ENCODE measurements at regions not wholly inside any gene's neighbourhood (a gene's known extent, or its start where the extent isn't known, plus 50 kb on each side); places are given as distances from the start of the nearest gene placed in this dataset.

DNA sequence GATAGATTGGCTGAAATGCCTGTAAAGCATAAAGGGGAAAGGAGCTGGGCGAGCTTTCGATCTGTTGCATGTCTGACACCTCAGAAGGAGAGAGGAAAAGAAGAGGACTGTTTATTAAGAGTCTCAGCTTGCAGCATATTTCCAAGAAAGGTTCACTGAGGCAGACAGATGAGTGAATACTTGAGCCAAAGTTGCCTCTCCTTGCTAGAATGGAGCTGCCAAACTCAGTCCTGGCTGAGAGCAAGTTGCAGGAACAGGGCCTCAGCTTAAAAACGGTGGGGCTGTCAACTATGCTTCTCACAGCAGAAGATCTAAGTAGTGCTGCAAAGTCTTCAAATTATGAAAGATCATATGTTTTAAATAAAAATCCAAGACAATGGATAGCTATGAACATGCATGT is 707.5 kb downstream of the PCDH7 start:
- H3K27ac Mint-ChIP-seq: peak overlapping the region in 2 of 3 experiments; percentile 1 to 38
- no peak overlapping the region for H3K4me3 Mint-ChIP-seq
- H3K36me3 Mint-ChIP-seq (ENCODE audit: low read depth): no peaks in the 10 kb centered on the region
- TF ChIP-seq, protein P1, sequence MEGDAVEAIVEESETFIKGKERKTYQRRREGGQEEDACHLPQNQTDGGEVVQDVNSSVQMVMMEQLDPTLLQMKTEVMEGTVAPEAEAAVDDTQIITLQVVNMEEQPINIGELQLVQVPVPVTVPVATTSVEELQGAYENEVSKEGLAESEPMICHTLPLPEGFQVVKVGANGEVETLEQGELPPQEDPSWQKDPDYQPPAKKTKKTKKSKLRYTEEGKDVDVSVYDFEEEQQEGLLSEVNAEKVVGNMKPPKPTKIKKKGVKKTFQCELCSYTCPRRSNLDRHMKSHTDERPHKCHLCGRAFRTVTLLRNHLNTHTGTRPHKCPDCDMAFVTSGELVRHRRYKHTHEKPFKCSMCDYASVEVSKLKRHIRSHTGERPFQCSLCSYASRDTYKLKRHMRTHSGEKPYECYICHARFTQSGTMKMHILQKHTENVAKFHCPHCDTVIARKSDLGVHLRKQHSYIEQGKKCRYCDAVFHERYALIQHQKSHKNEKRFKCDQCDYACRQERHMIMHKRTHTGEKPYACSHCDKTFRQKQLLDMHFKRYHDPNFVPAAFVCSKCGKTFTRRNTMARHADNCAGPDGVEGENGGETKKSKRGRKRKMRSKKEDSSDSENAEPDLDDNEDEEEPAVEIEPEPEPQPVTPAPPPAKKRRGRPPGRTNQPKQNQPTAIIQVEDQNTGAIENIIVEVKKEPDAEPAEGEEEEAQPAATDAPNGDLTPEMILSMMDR (IDR thresholded peaks at IDR 0.05; ENCODE audit: unreplicated experiment in 3 of 3): no peak
- no peaks in the 10 kb centered on the region for H3K9me3 Mint-ChIP-seq
- H3K27me3 Mint-ChIP-seq (ENCODE audit: low read depth): no peaks in the 10 kb centered on the region
- H3K4me1 Mint-ChIP-seq: peaks cover 24% of the 10 kb centered on the region

DNA sequence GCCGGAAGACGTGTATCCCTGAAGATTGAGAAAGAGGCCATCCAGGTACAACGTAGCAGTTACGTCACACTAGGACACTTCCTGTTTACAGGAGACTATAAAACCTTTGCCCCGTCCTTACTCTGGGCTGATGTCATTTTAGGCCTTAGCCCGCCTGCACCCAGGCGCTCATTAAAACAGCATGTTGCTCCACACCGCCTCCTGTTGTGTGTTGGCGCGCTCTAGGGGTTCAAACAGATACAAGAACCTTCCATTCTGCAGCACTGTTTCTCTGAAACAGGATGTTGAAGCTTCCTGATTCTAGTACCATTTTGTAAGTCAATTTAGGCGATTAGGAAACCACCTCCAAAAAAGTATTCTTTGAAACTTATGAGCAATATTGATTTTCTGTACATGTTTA is 722.1 kb downstream of the PCDH7 start:
- TF ChIP-seq, protein P1 (IDR thresholded peaks at IDR 0.05; ENCODE audit: unreplicated experiment in 3 of 3): no peak
- Mint-ChIP-seq H3K27ac (no peak overlapping the region), H3K27me3 (ENCODE audit: low read depth) (no peaks in the 10 kb centered on the region), H3K9me3 (no peaks in the 10 kb centered on the region), H3K36me3 (ENCODE audit: low read depth) (no peaks in the 10 kb centered on the region), H3K4me1 (no peaks in the 10 kb centered on the region), H3K4me3 (no peak overlapping the region)

DNA sequence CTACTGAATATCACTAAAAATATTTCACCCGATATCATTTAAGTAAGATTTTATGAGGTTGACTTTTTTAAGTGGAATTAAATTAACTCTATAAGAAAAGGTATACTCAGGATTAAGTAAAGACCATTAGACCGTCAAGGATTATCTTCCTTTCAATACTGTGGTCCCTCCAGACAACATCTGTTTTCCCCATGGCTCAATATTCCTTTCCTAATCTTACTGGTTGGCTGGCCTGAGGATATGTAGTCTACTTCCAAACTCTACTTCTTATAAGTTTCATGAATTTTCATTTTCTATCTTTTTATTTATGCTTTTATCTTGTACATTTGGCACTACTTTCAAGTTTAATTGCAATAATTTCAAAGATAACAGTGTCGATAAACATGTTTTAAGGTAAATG is 725.4 kb downstream of the PCDH7 start:
- Mint-ChIP-seq H3K36me3 (ENCODE audit: low read depth) (no peaks in the 10 kb centered on the region), H3K9me3 (no peaks in the 10 kb centered on the region), H3K27ac (no peak overlapping the region), H3K4me3 (no peak overlapping the region), H3K27me3 (ENCODE audit: low read depth) (no peaks in the 10 kb centered on the region), H3K4me1 (no peaks in the 10 kb centered on the region)
- TF ChIP-seq, protein P1 (IDR thresholded peaks at IDR 0.05; ENCODE audit: unreplicated experiment in 3 of 3): no peak

DNA sequence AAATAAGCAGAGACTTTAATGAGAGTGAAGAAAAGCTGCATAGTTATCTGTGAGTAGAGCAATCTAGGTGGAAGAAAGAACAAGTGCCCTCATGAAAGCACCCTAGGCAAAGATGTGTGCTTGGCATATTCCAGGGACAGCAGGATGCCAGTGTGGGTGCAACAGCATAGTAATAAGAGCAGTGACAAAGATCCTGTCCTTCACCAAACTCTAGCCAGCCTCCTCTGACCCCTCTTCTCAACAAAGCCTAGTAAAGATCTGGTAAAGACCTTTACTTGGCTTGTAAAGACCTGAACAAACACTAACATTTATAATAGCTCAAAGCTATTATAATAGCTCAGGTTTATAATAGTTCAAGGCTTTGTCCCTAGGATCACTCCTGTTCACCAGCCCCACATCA is 735.4 kb downstream of the PCDH7 start:
- Mint-ChIP-seq H3K4me1 (no peaks in the 10 kb centered on the region), H3K27ac (no peak overlapping the region), H3K4me3 (no peak overlapping the region), H3K27me3 (ENCODE audit: low read depth) (no peaks in the 10 kb centered on the region), H3K36me3 (ENCODE audit: low read depth) (no peaks in the 10 kb centered on the region), H3K9me3 (peaks cover 2% of the 10 kb centered on the region)
- TF ChIP-seq, protein P1 (IDR thresholded peaks at IDR 0.05; ENCODE audit: unreplicated experiment in 3 of 3): no peak

DNA sequence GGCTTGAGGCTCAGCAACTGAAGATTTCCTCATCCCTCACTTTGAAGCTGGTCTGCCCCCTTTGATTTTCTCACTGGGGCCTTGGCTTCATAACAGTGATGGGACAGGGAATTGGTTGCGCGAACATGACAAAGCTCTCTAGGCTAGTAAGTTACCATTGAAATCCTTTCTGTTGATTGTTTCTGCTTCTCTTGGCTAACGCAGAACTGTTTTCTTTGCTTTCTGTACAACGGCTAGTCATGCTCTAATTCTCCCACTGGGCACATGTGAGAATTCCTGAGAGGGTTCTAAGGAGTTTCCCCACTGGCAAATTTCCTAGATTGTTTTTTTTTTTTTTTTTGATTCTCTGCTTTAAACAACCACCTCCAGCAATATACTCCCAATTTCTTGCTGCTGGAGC is 738.6 kb downstream of the PCDH7 start:
- H3K27ac Mint-ChIP-seq: peak overlapping the region in 1 of 3 experiments; percentile 36
- TF ChIP-seq, protein P1 (IDR thresholded peaks at IDR 0.05; ENCODE audit: unreplicated experiment in 3 of 3): no peak
- no peak overlapping the region for H3K4me3 Mint-ChIP-seq
- peaks cover 7% of the 10 kb centered on the region for H3K9me3 Mint-ChIP-seq
- no peaks in the 10 kb centered on the region for H3K36me3 Mint-ChIP-seq (ENCODE audit: low read depth)
- H3K4me1 Mint-ChIP-seq: no peaks in the 10 kb centered on the region
- no peaks in the 10 kb centered on the region for H3K27me3 Mint-ChIP-seq (ENCODE audit: low read depth)

DNA sequence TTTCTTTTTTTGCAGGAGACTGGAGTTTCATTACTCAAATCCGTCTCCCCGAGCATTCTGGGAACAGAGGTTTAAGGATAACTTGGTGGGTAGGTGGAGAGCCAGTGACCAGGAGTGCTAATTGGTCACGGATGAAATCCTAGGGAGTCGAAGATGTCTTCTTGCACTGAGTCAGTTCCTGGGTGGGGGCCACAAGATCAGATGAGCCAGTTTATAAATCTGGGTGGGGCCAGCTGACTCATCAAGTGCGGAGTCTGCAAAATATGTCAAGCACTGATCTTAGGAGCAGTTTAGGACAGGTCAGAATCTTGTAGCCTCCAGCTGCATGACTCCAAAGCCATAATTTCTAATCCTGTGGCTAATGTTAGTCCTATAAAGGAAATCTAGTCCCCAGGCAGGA is 741.3 kb downstream of the PCDH7 start:
- TF ChIP-seq, protein P1 (IDR thresholded peaks at IDR 0.05; ENCODE audit: unreplicated experiment in 3 of 3): no peak
- H3K27ac Mint-ChIP-seq: no peak overlapping the region
- H3K4me1 Mint-ChIP-seq: no peaks in the 10 kb centered on the region
- H3K36me3 Mint-ChIP-seq (ENCODE audit: low read depth): no peaks in the 10 kb centered on the region
- no peaks in the 10 kb centered on the region for H3K27me3 Mint-ChIP-seq (ENCODE audit: low read depth)
- H3K4me3 Mint-ChIP-seq: no peak overlapping the region
- H3K9me3 Mint-ChIP-seq: peaks cover 13% of the 10 kb centered on the region

Measured in nephron (organoid).